HG03159 (cell line): ENCODE measurements at regions not wholly inside any gene's neighbourhood (a gene's known extent, or its start where the extent isn't known, plus 50 kb on each side); places are given as distances from the start of the nearest gene placed in this dataset.

Experiments
- ATAC-seq: cut with Tn5 transposase; IDR thresholded peaks from one replicate; pipeline ENCODE4 v1.9.1; 2021; ENCODE audit warnings: mild to moderate bottlenecking, moderate library complexity; ENCODE audit not compliant: unreplicated experiment

- ATAC-seq, result no peak
These were observed 101.9 kb downstream of the PLK2 start for GRCh38 chr5:58357799-58358500.

GRCh38 chr5:58357121-58357520 lies 102.8 kb downstream of the PLK2 start:
- ATAC-seq, result no peak

GRCh38 chr5:58356662-58357061 lies 103.2 kb downstream of the PLK2 start:
- no peak for ATAC-seq

GRCh38 chr5:58354827-58355226 lies 105.1 kb downstream of the PLK2 start:
- ATAC-seq, result no peak

GRCh38 chr5:58353992-58354391 lies 105.9 kb downstream of the PLK2 start:
- no peak for ATAC-seq

GRCh38 chr5:58351190-58351589 lies 108.7 kb downstream of the PLK2 start:
- ATAC-seq, result no peak

- no peak for ATAC-seq
These were observed 110.7 kb downstream of the PLK2 start for GRCh38 chr5:58348996-58349728.

GRCh38 chr5:58346041-58346440 lies 113.8 kb downstream of the PLK2 start:
- ATAC-seq, result no peak

GRCh38 chr5:58341476-58341875 lies 118.4 kb downstream of the PLK2 start:
- no peak for ATAC-seq

- ATAC-seq, result no peak
These were observed 124.4 kb downstream of the PLK2 start for GRCh38 chr5:58335518-58335917.

- no peak for ATAC-seq
These were observed 125.9 kb downstream of the PLK2 start for GRCh38 chr5:58334035-58334434.

- ATAC-seq, result no peak
These were observed 129.1 kb downstream of the PLK2 start for GRCh38 chr5:58330781-58331180.

GRCh38 chr5:58327289-58327688 lies 132.6 kb downstream of the PLK2 start:
- peak; percentile 82 for ATAC-seq

GRCh38 chr5:58326022-58326421 lies 133.9 kb downstream of the PLK2 start:
- ATAC-seq, result no peak

GRCh38 chr5:58322453-58322852 lies 137.4 kb downstream of the PLK2 start:
- ATAC-seq, result no peak

GRCh38 chr5:58318468-58318867 lies 141.4 kb downstream of the PLK2 start:
- ATAC-seq, result no peak

- ATAC-seq, result no peak
These were observed 142.1 kb downstream of the PLK2 start for GRCh38 chr5:58317808-58318207.

- ATAC-seq, result no peak
These were observed 142.9 kb downstream of the PLK2 start for GRCh38 chr5:58317009-58317408.

- no peak for ATAC-seq
These were observed 144.1 kb downstream of the PLK2 start for GRCh38 chr5:58315794-58316193.

- ATAC-seq, result no peak
These were observed 145.3 kb downstream of the PLK2 start for GRCh38 chr5:58314356-58315210.

GRCh38 chr5:58312299-58312698 lies 147.6 kb downstream of the PLK2 start:
- no peak for ATAC-seq

- ATAC-seq, result no peak
These were observed 148.4 kb downstream of the PLK2 start for GRCh38 chr5:58311526-58311925.
